NB4 (cell line): ENCODE measurements at regions not wholly inside any gene's neighbourhood (a gene's known extent, or its start where the extent isn't known, plus 50 kb on each side); places are given as distances from the start of the nearest gene placed in this dataset.

ENCODE experiments used
- POLR2A ChIP-seq: IDR thresholded peaks from 2 replicates; pipeline ENCODE4 v1.6.1; 2011; ENCODE audit warnings: mild to moderate bottlenecking; ENCODE audit not compliant: insufficient read length; ENCODE audit errors: extremely low read depth
- TF ChIP-seq, protein P1 (sequence below): IDR thresholded peaks from 2 replicates; pipeline ENCODE4 v1.6.1; 2011; ENCODE audit warnings: low read depth, low read length

DNA sequence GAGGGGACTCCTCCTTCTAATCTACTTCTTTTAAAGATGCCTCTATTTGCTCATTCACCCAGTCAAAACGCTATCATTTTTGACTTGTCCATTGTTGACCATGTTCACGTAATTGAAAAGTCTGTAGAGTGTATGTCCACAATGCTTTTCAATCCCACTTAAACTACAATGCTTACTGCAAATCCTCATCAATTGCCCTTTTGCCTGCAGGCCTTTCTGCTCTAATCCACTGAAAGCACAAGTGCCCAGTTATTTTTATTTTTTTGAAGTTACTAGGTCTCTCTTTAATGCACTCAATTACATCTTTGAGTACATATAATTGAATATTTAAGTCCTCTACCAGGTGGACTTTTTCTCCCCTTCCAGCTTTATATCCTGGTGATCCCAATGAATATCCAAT is 437.4 kb downstream of the PDGFC start:
- no peak for TF ChIP-seq POLR2A
- TF ChIP-seq, protein P1, sequence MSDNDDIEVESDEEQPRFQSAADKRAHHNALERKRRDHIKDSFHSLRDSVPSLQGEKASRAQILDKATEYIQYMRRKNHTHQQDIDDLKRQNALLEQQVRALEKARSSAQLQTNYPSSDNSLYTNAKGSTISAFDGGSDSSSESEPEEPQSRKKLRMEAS: no peak
